NCI-H2081 treated with DMSO at 0.1 percent for 48 hours (cell line): ENCODE measurements at regions not wholly inside any gene's neighbourhood (a gene's known extent, or its start where the extent isn't known, plus 50 kb on each side); places are given as distances from the start of the nearest gene placed in this dataset.
"Not testable (repeated sequence)": the region's sequence is repeated elsewhere in the genome, so short reads cannot be mapped to it uniquely, and the experiment has no call there.

Experiments used
- DNase-seq: peaks from one replicate; lab custom pipeline; 2025; lab: John Stamatoyannopoulos, UW

DNA sequence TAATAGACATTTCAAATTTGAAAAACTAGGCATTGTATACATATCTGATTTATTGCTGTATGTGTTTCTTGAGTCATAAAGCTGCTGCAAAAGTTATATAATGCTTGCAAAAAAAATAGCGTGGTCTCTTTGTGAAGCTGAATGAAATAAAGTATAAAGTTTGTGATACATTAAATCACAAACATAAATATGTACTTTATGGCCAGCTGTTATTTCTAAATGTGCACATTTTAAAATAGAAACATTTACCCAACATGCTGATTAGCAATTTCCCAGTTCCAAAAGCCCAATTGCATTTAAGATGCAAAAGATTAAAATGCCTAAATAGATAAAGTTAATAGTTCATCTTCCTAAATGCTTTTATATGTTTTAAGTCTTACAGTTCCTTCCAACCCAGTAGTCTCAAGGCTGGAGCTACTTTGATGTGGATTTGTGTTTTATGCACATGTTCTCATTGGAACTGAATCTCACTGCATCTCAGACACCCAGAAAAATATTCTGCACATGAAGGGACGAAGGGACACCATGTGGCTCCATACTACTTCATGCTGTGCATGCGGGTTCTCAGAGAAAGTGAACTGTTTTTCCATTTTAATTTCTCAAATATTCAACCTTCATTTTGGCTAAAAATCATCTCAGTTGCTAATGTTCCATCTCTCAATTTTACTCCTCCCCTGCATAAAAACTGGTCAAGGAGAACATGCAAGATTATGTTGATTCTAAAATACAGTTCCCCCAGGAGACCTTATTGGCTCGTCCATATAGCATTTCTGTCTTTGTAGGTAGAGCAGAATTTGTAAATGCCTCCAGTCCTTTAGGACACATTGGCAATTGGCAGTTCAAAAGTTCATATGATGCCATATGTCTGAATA is 304.6 kb downstream of the MTX2 start:
- no peak for DNase-seq

DNA sequence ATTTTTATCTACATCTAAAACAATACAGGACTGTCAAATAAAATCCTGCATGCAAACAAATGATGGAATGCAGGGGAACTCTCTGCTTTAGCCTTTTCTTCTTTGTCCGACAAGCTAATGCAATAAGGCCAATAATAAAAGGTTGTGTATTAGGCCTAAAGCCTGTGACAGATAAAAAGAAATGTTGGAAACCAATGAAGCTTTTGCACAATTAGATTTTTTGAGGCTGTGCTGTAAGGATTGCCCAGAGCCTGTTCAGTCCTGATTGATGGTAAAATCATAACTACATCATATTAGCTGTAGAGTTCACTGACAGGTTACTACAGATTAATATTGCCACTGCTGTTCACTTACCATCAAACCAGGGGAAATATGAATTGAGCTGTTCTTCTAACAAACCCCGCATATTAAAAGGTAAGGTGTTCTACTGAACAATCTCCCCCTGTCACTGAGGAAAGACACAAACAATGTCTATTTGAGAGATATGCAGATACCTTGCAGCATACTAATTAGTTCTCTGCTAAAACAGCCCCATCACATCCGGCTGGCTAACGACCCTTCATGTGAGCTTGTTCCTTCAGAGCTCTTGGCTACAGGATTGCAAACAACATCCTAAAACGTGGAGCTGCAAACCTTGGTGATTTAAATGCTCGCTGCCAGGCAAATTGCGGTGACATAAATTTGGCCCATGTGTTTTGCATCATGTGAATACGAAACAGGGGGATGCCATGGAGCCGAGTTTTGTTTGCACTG is 305.4 kb downstream of the MTX2 start:
- no peak for DNase-seq

GRCh38 chr2:176575237-176575744 is 306.0 kb downstream of the MTX2 start:
- DNase-seq = no peak

DNA sequence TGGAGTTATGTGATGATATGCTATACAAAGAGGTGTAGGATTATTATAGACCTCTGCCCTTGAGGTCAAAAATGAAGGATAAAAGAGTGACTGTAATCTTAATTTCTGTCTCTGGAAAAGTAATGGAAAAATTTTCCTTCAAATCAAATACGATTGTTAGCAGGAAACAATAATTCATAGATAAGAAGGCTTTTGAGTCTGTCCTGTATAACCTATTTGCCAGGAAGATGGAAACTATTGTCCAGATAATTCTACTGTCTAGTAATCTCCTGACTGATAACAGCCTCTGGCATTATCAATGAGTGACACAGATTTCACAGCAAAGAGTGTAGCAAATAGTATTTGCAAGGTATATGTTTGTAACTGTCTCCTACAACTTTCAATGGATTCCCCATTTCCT is 307.8 kb downstream of the MTX2 start:
- DNase-seq = no peak

DNA sequence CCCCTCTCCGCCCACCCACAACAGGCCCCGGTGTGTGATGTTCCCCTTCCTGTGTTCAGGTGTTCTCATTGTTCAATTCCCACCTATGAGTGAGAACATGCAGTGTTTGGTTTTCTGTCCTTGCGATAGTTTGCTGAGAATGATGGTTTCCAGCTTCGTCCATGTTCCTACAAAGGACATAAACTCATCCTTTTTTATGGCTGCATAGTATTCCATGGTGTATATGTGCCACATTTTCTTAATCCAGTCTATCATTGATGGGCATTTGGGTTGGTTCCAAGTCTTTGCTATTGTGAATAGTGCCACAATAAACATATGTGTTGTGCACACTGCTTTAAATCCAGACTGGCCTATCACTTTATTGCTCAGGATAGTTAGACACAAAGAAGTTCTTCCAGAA is 309.1 kb downstream of the MTX2 start:
- not testable (repeated sequence) for DNase-seq

DNA sequence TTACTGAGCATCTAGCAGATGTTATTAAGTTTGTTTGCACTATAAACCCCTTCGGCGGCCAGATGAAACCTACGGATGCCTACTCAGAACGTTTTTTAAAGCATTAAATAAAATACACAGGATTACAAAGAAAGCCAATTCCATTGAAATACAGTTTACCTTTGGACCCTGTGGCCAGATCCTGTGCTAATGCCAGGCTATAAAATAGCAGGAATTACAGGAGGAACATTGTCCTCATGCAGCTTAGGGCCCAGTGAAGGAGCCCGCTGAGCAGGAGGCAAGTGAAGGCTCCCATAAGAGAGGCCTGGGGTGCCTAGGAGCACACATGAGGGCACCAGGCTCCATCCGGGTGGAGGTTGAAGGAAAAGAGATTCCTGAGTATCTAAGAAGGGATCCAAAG is 310.4 kb downstream of the MTX2 start:
- no peak for DNase-seq

GRCh38 chr2:176581557-176582165 is 312.4 kb downstream of the MTX2 start:
- no peak for DNase-seq

DNA sequence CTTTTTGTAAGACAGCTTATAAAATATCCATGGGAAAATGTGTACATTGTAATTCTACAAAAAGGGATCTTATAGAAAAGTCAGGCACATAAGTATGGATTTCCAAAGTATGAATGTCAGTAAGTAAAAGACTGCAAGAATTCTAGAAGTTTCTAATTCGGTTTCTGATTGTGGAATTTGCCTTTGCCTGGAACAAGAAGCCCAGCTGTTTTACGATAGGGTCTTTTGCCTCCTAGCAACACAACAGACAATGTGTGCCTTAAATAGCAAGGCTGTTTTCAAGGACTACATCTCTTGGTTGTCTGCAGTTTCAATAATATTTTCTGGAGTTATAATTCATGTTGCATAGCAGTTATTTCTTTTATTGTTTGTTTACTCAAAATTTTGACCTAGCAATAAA is 312.9 kb downstream of the MTX2 start:
- no peak for DNase-seq

- DNase-seq = no peak
These were observed 313.8 kb downstream of the MTX2 start for GRCh38 chr2:176582990-176583481.

DNA sequence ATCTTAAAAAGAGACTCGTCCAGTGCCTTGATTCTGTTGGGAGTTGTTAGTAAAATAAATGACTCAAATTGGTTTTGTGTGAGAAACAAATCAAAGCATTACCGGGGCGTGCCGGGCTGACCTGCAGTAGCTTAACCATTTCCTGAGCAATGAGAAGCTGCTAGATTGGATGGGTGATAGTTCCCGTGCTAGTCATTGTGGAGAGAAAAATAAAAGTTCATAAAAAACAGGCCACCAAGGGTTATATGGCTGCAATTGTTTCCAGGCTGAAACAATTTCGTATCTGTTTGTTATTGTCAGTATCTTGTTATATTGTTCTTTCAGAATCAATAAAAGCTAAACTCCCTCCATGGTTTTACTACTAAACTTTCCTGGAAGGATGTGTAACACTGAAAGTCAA is 314.4 kb downstream of the MTX2 start:
- no peak for DNase-seq

DNA sequence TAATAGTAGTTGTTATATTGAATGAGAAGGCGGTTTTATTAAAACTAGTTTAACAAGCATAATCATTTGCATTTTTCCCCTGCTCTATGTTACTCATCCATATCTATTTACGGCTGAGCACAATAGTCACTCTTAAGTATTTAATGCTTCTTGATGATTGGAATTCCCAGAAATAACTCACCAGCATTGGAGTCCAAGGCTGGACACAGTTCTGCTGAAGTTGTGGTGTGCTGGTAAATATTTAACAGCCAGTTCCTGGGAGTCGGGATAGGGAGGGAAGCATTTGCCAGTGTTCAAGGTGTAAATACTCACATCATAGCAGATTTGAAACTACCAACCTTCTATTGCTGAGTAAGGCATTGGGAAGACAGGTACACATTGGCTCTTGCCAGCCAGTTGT is 315.1 kb downstream of the MTX2 start:
- no peak for DNase-seq

GRCh38 chr2:176585291-176585690 is 316.0 kb downstream of the MTX2 start:
- no peak for DNase-seq

GRCh38 chr2:176585791-176586190 is 316.5 kb downstream of the MTX2 start:
- no peak for DNase-seq

DNA sequence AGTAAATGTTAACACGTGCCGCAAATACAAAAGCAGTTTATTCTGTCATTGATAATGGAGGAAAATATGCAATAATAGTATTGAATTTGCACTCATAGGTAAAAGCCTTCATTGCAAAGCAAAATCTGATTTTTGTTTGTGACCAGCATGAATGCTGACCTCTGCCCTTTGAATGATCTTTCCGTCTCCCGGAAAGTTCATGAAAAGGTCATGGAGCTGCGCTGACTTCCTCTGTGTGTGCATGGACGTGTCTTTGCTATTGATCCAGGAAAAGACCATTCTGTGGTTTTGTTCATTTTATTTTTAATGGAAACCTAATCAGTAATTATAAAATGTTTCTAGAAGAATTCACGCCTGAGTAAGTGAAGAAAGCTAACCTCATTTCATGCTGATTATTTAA is 320.0 kb downstream of the MTX2 start:
- no peak for DNase-seq

GRCh38 chr2:176589825-176590440 is 320.7 kb downstream of the MTX2 start:
- DNase-seq = no peak

DNA sequence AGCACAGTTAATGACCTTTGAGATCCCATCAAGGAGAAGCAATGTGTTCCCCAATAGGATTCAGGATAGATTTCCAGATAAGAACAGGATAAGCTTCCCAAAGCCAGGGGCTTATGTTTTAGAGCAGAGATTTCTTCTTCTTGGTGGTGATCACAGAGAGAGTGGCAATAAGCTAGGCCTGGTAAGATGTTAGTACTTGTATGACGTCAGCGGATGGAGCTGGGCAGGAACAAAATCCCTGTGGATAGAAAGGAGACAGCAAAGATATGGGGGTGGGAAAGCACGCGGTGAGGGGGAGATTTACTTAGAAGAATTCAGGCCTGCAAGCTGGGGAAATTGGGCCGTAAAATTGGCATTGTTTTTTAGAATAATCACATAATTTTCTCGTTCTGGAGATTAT is 323.0 kb downstream of the MTX2 start:
- DNase-seq = no peak

DNA sequence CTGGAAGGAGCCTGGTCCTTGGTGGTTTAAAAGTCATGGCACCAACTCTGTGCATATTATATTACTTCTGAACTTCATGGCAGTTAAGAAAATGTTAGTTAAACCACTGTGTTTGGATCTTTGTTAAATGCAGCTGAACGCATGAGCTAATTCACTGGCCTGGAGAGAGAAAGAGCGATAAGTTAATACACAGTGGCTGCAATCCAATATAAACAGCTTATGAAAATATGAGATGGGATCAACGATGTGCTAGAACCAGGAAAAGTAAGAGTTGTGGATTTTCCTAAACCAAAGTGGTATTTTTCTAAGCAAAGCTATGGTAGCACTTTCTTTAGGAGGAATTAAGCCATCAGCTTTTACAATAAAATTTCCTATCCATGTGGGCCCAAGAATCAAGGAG is 326.7 kb downstream of the MTX2 start:
- DNase-seq = no peak

DNA sequence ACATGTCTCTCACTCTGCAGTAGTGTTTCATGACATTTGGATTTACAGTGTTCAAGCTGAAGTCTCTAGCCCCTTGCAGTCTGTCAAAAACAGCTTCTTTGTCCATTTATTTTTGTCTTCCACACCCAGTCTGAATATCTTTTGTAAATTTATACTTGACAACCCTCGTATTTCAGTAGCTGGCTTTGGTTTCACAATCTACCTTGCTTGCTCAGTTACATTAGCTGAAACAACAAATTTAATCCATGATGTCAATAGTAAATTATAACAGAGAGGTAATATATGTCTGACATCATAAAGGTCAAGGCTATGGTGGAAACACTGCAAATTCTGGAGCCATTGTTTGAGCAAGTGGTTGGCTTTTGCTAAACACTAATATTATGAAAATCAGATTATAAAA is 328.7 kb downstream of the MTX2 start:
- no peak for DNase-seq

DNA sequence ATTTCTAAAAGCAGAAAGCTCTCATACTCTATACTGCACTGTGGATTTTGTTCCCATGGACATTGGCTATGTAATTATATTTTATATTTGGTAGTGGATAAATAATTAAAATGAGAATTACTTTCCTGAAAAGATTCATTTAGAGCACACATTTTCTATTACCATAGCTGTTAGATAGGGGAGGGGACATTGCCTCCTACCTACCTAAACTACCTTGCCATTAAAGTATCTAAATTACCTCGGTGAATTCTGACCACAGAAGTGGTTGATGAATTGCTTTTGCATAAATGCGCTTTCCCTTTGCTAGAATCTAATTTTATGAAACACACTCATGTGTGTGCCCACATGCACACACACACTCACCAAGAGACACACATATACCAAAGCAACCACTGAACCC is 329.1 kb downstream of the MTX2 start:
- no peak for DNase-seq

DNA sequence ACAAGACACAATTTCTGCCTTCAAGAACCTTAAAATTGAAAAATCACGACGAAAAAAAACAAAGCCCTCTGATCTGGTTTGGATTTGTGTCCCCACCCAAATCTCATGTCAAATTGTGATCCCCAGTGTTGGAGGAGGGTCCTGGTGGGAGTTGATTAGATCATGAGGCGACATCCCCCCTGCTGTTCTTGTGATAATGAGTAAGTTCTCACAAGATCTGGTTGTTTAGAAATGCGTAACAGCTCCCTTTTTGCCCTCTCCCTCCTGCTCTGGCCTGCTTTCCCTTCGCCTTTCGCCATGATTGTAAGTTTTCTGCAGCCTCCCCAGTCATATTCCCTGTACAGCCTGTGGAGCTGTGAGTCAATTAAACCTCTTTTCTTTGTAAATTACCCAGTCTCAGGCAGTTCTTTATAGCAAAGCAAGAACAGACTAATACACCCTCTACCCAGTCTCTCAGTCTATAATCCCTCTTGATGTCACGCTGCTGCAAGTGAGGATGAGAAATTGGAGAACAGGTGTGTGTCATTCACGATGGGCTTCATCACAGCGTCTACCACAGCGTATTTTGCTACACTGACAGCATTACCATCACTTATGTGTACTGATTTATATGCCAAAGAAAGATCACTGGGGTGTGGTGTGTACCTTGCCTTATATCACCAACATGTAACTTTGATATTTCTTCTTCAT is 330.7 kb downstream of the MTX2 start:
- DNase-seq = no peak

DNA sequence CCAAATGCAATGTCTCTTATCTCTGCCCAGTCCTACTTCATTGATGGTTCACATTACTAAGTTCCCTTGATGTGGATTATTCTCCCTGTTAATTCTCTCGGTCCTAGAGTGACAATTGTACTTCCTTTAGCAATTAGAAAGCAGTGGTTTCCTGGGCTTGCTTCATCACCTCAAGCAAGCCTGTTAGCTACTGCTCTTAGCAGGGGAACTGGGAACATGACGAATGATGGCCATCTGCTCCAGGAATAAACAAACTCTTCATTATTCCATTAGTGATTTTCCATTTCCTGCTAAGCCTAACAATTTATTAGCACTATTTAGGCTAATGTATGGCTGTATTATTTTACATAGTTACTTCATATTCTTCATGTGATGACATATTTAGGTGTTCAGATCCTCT is 331.8 kb downstream of the MTX2 start:
- DNase-seq = no peak

DNA sequence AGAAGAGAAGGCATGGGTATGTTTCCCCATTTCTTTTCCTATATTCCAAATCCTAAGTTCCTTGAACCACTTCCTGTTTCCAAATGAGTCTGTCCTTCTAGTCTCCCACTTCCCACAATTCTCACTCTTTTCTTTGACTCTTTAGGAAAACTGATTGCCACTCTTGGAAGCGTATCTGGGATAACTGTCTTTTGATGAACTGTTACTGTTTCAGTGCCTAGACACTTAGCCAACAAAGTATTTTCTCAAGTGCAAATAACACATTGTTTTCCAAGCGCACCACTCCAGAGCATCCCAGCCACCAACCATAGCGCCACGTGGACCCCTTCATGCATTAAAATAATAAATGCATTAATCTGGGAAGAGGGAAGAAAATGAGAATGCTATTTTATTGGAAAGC is 342.8 kb downstream of the MTX2 start:
- no peak for DNase-seq
